ENCODE measurements at regions not wholly inside any gene's neighbourhood (a gene's known extent, or its start where the extent isn't known, plus 50 kb on each side); places are given as distances from the start of the nearest gene placed in this dataset.

DNA sequence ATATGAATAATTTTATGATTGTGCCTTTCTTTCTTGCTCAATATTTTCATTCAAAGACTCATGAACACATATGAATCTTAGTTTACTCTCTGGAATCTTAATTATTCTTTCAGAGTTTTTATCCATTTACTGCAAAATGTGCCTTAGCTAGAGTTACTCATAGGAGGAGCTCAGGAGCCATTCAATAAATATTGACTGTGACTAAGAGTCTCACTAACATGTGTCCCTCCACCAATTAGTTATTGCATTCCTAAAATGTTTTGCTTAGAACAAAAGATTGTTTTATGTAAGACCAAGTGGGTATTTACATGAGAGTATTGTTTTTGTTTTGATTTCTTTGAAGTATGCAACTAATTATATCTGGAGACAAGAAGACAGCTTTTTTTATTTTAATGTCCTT lies 218.4 kb upstream of the MAST4 start:
- TF ChIP-seq, protein P1, sequence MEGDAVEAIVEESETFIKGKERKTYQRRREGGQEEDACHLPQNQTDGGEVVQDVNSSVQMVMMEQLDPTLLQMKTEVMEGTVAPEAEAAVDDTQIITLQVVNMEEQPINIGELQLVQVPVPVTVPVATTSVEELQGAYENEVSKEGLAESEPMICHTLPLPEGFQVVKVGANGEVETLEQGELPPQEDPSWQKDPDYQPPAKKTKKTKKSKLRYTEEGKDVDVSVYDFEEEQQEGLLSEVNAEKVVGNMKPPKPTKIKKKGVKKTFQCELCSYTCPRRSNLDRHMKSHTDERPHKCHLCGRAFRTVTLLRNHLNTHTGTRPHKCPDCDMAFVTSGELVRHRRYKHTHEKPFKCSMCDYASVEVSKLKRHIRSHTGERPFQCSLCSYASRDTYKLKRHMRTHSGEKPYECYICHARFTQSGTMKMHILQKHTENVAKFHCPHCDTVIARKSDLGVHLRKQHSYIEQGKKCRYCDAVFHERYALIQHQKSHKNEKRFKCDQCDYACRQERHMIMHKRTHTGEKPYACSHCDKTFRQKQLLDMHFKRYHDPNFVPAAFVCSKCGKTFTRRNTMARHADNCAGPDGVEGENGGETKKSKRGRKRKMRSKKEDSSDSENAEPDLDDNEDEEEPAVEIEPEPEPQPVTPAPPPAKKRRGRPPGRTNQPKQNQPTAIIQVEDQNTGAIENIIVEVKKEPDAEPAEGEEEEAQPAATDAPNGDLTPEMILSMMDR (IDR thresholded peaks at IDR 0.05): no peak
- no peak for TF ChIP-seq POLR2A (IDR thresholded peaks at IDR 0.05)

Data from uterus (tissue), 2 donors.